DMS114 treated with DMSO at 0.1 percent for 48 hours (cell line): ENCODE measurements at regions not wholly inside any gene's neighbourhood (a gene's known extent, or its start where the extent isn't known, plus 50 kb on each side); places are given as distances from the start of the nearest gene placed in this dataset.

ENCODE experiments used
- DNase-seq: peaks from one replicate; lab custom pipeline; 2025; ENCODE audit not compliant: unreplicated experiment; lab: John Stamatoyannopoulos, UW

GRCh38 chr21:27209546-27209945 lies 242.7 kb upstream of the ADAMTS5 start:
- no peak for DNase-seq

DNA sequence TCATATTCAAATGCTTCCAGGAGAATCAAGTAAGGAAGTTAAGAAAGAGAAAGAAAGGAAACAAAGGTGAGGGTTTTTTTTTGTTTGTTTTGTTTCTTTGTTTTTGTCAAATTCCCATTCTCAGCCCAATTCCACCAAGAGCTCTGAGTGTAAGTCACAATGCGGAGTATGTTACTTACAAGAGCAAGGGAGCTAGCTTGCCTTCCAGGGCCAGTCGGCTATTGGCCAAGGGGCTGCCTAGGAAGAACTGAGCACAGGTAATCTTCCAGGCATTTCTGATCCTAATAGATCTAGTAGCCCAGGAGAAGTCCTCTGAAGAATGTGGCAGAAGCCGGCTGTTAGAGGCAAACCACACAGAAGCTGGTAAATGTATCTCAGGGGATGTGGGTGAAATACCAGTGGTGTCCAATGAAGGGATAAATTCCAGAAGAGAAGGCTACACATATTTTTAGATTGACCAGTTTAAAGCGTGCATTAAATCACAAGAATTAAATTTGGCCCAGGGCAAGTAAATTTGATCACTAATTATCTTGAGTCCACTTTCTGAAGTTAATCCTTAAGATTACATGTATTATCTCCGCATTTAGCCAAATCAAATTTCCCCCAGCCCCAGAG lies 239.6 kb upstream of the ADAMTS5 start:
- no peak for DNase-seq

- no peak for DNase-seq
Observed at GRCh38 chr21:27202301-27202700, 235.4 kb upstream of the ADAMTS5 start.

DNA sequence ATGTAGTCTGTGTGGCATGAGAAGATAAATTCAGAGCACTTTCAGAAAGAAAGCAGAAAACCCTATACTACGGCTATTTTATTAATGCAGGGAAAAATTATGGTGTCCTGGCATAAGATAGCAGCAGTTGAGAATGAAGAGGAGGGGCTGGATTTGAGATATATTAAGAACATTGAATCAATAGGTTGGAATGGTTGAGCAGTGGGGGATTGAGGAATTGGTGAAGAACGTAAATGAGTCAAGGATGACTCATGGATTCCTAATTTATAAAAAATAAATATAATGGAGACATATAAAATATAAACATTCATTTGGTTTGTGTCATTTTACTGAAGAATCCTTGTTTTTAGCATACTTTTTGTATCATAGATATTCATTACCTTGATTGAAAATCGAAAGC lies 234.3 kb upstream of the ADAMTS5 start:
- DNase-seq: no peak

DNA sequence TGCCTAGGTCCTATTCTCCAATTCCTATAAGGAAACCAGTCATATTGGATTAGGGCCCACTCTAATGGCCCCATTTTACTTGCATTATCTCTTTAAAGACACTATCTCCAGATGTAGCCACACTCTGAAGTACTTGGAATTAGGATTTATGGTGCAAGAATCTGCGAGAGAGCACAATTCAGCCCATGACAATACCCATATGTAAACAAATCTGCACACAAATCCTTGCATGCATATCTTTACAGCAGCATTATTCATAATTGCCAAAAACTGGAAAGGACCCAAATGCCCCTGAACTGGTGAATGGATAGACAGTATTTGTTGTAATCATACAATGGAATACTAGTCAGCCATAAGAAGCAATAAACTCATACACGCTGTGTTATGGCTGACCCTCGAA lies 229.8 kb upstream of the ADAMTS5 start:
- no peak for DNase-seq

GRCh38 chr21:27192281-27192949 lies 225.5 kb upstream of the ADAMTS5 start:
- DNase-seq: no peak

- DNase-seq: no peak
Observed at GRCh38 chr21:27190601-27191000, 223.7 kb upstream of the ADAMTS5 start.

GRCh38 chr21:27189870-27190269 lies 223.0 kb upstream of the ADAMTS5 start:
- DNase-seq: no peak

DNA sequence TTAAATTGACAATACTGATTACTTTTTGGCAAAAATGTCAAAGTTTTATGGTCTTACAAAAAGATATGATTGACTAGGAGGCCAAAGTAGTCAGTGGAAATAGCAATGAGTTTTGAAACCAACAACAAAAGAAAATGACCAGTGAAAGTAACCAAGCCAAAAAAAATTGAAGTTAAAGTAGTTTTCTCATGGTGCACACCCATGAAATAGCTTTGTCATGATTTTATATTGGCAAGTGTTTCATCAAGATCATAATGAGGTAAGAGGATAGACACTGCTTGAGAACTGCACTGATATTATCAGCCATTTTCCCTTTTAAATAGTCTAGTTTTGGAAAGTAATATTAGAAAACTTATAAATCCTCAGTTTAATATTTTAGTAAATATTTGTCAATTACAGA lies 206.2 kb upstream of the ADAMTS5 start:
- DNase-seq: no peak

GRCh38 chr21:27171707-27172106 lies 204.8 kb upstream of the ADAMTS5 start:
- DNase-seq: no peak

DNA sequence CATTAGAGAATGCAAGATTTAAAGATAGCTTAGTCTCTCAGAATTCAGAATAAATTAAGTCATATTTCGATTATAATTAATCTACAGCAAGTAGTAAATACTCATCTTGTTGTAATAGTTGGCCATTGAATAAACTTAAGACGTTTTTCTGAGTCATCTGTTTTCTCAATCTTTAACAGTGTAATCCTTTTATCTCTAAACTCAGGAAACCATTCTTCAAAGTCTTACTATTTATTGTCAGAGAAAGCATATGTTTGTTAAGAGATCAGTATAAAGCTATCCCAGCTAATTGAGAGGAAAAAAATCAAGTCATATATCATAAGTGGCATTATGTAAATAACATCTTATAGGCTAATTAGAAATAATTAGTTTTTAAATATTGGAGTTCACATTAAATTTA lies 201.2 kb upstream of the ADAMTS5 start:
- no peak for DNase-seq

GRCh38 chr21:27164208-27165177 lies 197.6 kb upstream of the ADAMTS5 start:
- no peak for DNase-seq

DNA sequence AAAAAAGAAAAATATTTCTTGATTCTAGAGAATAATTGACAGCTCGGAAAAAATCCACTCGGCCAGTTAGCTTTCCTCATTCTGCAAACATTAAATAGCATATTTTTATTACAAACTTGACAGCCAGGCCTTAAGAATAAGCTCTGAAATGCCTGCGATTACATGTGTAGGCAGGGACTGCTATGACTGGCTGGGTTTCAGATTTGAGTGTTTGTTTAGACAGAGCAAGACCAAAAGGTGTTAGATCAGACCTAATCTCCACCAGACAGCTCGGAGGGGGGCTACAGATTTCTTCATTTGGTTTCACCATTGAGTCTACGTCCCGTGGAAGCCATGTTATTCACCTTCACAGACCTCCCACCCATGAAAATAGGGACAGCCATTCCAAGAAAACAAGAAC lies 192.1 kb upstream of the ADAMTS5 start:
- DNase-seq: no peak

GRCh38 chr21:27157097-27157496 lies 190.2 kb upstream of the ADAMTS5 start:
- no peak for DNase-seq

GRCh38 chr21:27156666-27157065 lies 189.8 kb upstream of the ADAMTS5 start:
- DNase-seq: no peak

- no peak for DNase-seq
Observed at GRCh38 chr21:27155130-27155500, 188.2 kb upstream of the ADAMTS5 start.

- DNase-seq: no peak
Observed at GRCh38 chr21:27154451-27155129, 187.7 kb upstream of the ADAMTS5 start.

- DNase-seq: no peak
Observed at GRCh38 chr21:27152996-27153395, 186.1 kb upstream of the ADAMTS5 start.

DNA sequence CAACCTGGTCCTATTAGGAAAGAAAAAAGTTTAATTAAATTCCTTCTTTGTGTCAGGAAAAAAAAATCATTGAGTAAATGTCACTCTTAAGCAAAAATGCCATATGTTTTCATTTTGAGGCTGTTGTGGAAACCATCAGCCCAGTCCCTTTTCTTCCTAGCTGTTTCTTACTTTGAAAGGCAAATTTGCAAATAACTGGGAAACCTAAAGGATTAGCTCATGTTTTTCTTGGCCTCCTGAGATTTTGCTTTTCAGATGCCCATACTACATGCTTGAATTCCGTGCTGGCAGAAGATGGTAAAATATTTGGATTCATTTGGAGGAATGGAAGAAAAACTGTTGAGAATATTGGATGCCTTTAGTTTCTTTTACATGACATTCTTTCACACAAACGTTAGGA lies 182.1 kb upstream of the ADAMTS5 start:
- DNase-seq: no peak

- DNase-seq: no peak
Observed at GRCh38 chr21:27146268-27146667, 179.4 kb upstream of the ADAMTS5 start.

GRCh38 chr21:27145134-27145798 lies 178.4 kb upstream of the ADAMTS5 start:
- DNase-seq: no peak
